Left kidney (tissue), 1 donor: ENCODE measurements at regions not wholly inside any gene's neighbourhood (a gene's known extent, or its start where the extent isn't known, plus 50 kb on each side); places are given as distances from the start of the nearest gene placed in this dataset.

Experiments used
- DNase-seq: peaks from one replicate; pipeline ENCODE4 v3.0.0-alpha.2; 2013

- no peak for DNase-seq
These were observed 155.9 kb upstream of the IPO5 start for GRCh38 chr13:97797553-97797952.

DNA sequence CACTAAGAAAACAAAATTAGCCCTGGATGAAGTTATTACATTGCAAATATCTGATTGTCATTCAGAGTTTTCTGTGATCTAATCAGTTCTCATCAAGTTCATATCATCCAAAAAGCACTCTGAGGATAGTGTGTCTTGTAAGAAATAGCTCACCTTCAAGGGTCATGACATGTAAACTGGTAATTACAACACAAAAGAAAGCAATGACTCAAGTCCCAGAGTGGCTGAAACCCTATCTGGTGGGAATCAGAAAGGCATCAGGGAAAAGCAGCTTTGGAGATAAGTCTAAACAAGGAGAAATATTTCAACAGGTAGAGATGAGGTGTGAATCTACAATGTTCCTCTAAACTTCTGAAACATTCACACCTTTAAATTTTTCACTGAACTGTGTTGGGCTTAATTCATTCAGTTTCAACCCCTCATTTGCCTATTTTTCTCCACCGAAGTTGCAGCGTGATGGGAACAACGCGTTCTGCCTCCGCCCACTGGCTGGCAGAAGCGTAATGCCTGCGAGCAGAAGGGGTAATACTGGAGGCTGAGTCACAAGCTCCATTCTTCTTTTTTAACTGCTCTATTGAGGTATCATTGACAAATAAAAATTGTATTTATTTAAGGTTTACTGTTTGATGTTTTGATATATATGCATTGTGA, 155.2 kb upstream of the IPO5 start:
- no peak for DNase-seq

DNA sequence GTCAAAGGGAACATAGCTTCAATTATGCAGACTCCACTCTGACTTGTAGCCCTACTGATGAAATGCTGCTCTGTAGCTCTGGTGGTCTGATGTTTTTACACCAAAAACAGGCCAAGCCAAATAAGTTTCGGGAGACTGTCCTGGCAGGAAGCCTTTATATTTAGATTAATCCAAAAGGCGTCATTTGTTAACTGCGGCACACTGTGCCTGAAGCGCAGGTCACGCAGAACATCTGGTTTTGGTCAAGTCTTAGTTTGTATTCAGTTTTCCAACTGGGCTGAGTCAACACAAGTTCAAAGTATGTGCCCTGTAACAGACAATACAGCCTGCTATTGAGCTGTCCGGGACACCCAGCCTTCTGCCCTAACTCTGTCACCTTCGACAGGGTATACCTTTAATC, 154.6 kb upstream of the IPO5 start:
- DNase-seq: peak; percentile 19

- no peak for DNase-seq
These were observed 151.3 kb upstream of the IPO5 start for GRCh38 chr13:97802213-97802612.

DNA sequence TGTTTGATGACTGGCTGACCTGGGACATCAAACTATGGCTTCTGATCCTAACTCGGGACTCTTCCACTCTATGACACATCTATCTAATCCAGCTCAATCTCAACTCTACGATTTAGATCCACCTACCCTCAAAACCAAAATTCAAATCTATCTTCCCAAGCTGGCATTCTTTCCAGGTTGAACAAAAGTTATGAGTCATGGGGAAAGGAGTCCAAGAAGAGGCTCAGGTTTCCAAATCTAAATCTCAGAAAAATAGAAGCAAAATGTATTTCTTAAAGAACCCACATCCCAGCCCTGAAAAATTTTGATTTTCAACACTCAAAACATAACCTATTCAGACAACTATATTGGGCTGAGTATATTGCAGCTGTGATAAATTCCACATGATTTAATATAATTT, 143.9 kb upstream of the IPO5 start:
- no peak for DNase-seq

DNA sequence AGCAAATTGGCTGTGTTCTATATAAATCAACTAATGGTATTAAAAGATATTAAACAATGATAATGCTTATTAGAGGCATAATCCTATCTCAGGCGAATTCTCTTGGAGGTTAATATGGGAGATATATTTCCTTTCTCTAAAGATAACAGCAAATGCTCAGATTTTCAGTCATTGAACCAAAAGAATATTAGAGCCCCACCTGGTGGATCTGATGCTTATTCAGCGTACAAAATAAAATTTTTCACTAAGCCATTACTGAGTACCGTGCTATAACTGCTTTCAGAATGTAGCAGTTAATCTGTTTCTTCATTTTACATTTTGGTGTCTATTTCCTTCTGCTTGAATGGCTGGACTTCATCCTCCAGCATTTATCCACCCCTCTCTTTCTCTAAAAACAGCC, 143.3 kb upstream of the IPO5 start:
- peak; percentile 26 for DNase-seq

- DNase-seq: no peak
These were observed 131.1 kb upstream of the IPO5 start for GRCh38 chr13:97822377-97822776.

DNA sequence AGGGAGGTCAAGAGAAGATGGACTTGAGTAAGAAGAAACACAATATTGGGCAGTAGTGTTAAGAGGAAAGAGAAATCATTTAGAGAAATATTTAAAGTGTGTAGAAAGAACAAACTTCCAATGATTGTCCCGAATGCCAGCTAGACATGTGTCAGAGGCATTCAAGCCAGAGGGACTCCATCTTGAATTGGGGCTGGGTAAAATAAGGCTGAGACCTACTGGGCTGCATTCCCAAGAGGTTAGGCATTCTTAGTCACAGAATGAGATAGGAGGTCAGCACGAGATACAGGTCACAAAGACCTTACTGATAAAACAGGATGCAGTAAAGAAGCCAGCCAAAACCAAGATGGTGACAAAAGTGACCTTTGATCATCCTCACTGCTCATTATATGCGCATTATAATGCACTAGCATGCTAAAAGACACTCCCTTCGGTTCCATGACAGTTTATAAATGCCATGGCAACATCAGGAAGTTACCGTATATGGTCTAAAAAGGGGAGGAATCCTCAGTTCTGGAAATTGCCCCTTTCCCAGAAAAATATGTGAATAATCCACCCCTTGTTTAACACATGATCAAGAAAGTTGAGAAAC, 127.0 kb upstream of the IPO5 start:
- no peak for DNase-seq

GRCh38 chr13:97834250-97834649, 119.2 kb upstream of the IPO5 start:
- peak; percentile 24 for DNase-seq

DNA sequence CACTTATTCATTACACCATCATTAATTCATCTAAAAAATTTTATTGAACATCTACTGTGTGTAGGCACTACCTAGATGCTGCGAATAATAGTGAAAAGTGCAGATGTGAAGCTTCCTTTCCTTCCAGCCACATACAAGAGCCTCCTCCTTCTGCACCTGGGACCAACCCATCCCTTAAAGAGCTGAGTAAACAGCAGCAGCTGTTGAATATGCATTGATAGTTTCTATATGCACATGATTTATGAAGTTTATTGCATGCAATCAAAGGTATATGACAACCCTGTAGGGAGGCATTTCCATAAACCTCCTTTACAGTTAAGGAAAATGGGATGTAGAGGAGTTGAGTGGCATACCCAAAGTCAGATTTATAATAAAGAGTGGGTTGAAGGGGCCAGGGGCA, 110.3 kb upstream of the IPO5 start:
- DNase-seq: no peak

DNA sequence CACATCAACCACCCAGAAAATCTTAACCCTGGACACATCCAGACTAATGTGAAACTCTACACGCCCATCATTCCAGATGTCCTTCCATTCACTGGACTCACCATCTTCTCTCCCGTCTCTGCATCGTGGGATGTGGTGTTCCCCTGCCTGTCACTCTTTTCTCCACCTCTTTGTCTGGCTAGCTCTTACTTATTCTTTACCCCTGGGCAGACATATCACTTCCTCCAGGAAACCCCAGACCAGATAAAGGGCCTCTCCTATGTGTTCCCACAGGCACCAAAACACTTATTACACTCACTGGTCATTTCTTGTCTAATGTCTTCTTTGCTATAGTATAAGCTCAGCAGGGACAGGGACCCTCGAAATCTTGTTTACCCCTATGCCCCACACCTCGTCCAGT, 109.3 kb upstream of the IPO5 start:
- DNase-seq: no peak

- no peak for DNase-seq
These were observed 104.6 kb upstream of the IPO5 start for GRCh38 chr13:97848886-97849285.

- no peak for DNase-seq
These were observed 104.2 kb upstream of the IPO5 start for GRCh38 chr13:97849305-97849704.

- DNase-seq: no peak
These were observed 102.2 kb upstream of the IPO5 start for GRCh38 chr13:97851269-97851668.

- no peak for DNase-seq
These were observed 101.1 kb upstream of the IPO5 start for GRCh38 chr13:97852181-97852874.

DNA sequence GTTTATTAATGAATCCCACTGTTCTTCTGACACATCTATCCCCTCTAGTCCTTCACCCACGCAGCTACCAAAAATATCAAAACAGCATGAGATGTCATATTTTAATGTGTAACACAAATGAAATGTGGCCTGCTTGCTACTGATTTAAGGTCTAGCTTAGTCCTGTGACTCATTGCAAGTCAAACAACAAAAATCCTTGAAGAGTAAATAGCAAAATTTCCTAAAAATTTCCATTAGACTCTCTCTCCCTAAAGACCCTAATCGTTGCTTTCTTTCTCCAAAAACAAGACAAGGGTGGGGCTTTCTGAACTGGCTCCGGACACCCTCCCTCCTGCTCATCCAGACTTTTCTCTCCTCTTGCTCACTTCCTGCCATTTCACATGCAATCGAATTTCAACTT, 99.9 kb upstream of the IPO5 start:
- no peak for DNase-seq

GRCh38 chr13:97855570-97856303, 97.7 kb upstream of the IPO5 start:
- peak; percentile 82 for DNase-seq

DNA sequence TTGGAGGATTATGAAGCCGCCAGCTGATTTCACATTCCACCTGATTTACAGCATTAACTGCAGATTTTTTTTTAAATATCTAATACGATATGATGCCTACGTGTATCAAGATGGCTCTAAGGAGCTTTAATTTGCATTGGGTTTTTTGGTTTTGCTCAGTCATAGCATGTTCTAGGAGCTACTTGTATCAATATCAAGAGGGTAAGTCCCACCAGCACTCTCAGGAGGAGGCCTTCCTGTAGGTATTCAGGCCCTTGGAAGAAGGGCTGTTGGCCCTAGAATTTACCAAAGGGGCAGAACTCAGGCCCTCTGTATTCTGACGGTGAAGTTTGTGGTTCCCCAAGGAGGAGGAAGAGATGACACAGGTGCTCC, 97.2 kb upstream of the IPO5 start:
- no peak for DNase-seq

- no peak for DNase-seq
These were observed 95.3 kb upstream of the IPO5 start for GRCh38 chr13:97858161-97858560.

DNA sequence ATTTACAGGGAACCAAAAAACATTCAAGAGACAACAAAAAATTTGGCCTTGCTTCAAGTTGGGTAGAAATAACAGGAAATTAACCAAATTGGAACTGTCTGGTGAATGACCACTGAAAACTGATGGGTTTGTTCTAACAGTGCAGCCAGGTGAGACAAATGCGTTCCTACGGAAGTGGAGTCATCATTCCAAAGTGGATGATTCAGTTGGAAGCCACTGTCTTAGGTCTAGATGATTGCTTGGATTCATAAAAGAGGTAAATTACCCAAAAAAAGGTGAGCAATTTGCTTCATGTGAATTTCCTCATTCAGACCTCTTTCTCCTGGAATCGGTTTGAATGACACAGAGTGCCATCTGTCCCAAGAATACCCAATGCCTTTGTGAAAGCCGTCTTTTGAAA, 87.1 kb upstream of the IPO5 start:
- no peak for DNase-seq

GRCh38 chr13:97866751-97867150, 86.7 kb upstream of the IPO5 start:
- no peak for DNase-seq

- DNase-seq: no peak
These were observed 80.1 kb upstream of the IPO5 start for GRCh38 chr13:97873398-97873797.

DNA sequence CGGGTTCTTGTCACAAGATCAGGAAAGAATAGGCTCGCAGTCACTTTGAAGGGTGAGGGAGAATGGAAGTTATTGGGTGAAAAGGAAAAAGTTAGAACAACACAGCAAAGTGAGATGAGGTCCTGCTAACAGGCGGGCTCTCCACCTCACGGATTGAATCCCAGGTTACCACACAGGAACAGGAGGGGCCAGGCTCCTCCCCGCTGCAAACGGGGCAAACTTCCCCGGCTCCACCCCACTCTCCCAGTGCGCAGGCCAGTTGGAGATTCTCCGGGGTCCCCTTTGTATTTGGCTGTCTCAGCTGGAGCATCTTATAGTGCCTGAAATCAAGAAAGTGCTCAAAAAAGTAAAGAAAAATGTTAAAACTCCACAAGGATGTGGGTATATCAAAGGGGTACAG, 78.3 kb upstream of the IPO5 start:
- no peak for DNase-seq
